HG03064 (cell line): ENCODE measurements at regions not wholly inside any gene's neighbourhood (a gene's known extent, or its start where the extent isn't known, plus 50 kb on each side); places are given as distances from the start of the nearest gene placed in this dataset.

Experiments
- ATAC-seq: cut with Tn5 transposase; IDR thresholded peaks from one replicate; pipeline ENCODE4 v1.9.1; 2021; ENCODE audit warnings: low read depth; ENCODE audit not compliant: unreplicated experiment

DNA sequence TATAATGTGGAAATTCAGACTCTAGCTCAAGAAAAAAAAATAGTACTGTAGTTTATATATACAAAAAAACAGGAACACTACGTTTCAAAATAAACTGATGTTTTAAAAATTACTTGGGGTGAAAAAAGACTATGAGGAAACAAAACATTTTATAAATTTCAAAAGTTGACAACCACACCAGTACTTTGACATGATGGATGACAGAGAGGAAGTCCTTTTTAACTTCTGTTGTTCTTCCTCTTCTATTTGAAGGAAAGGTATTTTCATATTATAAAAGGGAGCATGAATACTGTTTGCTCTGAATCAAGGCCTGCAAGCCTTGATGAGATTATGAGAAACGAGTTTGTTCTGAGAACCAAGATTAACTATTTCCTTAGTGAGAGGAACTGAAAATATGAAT lies 456.9 kb downstream of the TAF11L14 start:
- ATAC-seq: no peak

DNA sequence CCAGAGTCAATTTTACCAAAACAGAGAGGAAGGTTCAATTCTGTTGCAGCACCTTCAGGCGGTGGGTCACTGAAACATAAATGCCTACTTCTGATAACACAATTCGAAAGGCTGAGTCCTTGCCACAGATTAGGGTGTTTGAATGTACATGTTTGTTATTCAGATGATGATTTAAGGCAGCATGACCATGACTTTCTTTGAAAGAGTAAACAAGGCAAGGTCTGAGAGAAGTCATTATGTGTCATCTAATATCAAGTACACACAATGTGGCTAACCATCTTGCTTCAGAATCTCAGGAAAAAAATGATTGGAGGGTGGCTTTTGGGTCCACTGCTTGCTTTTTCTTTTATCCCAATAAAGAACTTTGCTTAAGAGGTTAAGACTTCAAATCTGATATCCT lies 457.5 kb downstream of the TAF11L14 start:
- no peak for ATAC-seq

DNA sequence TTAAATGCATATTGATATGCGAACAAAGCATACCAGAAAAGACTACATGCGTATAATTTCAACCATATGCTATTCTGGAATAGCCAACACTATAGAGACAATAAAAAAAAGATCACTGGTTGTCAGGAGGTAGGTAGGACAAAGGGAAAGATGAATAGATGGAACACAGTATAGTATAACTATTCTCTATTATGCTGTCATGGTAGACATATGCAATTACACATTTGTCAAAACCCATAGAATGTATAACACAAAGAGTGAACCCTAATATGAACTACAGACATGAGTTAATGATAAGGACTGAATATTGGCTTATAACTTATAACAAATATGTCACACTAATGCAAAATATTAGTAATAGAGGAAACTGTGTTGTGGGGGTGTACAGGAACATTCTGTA lies 460.8 kb downstream of the TAF11L14 start:
- no peak for ATAC-seq

DNA sequence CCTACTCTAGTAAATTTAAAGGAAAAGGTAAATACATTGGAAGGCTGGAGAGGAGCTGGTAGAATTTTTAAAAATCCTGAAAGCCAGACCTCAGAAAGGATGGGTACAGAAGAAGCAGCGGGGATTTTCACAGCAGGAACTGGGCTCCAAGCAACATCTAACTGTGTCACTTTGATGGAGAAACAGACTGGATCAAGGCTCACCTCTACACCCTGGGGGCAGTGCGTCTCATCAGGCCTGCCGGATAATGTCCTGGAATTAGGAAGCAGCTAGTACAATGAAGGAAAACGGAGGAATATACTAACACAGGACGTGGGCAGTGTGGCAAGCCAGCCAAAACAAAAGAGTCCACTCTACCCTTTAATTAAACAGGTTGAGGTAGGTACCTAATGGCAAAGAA lies 463.6 kb downstream of the TAF11L14 start:
- ATAC-seq: no peak

GRCh38 chr5:18098691-18099090 lies 464.4 kb downstream of the TAF11L14 start:
- ATAC-seq: no peak

DNA sequence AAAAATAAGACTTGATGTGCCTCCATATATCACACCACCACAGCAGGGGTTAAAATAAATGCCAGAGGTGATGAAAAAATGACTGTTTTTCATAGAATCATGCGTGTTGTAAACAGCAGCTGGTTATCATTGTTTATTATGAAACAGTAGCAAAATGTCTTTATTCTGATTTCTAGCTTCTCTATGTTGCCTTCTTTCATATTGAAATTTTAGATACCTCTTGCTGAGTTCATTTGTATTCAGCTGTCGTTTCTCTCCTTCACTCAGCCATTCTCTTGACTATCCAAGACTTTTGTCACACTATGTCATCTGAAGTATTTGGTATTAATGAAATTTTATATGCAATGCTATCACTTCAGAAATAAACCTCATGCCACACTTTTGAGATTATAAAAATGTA lies 465.0 kb downstream of the TAF11L14 start:
- no peak for ATAC-seq

DNA sequence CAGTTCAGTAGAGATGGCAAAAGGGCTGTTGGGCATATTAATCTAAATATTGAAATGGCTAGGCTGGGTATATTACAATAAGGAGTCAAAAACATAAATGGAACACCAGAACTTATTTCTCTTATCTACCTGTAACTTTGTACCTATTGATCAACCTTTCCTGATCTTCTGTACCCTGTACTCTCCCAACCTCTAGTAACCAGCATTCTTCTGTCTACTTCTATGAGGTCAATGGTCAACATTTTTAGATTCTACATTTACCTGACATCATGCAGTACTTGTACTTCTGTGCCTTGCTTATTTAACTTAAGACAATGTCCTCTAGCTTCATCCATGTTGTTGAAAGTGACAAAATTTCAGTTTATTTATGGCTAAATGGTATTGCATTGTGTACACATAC lies 467.3 kb downstream of the TAF11L14 start:
- no peak for ATAC-seq

DNA sequence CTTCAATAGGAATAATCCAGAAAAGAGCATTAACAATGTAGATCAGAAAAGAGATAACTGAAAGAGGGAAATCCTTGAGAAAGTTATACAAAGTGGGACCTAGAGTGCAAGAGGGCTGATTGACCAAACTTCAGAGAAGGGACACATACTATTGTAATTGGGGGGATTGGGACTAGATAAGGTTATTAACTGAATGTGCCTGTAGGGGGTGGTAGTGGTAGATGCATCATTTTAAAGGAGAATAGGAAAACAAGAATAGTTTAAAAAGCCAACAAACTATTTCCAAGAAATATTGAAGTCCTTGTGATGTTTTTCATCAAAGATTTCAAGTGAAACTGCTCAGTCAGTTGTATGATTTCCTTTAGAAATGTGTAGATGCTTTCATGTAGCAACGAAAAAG lies 468.5 kb downstream of the TAF11L14 start:
- no peak for ATAC-seq

DNA sequence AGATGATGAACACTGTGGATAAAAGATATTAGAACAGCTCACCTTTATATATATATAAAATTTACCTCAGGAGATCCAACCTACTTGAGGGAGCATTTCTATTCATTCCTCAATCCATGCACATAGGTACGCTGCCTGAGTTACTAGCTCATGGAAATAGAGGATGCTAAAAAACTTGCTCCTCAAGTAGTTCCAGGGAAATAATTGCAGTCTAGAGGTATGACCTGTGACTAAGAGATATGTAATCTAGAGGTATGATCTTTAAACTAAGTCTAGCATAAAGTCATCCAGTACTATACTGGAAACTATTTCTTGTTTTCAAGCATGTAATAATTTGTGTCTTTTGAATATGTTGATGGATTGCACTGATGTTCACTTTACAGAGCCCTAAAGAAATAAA lies 471.2 kb downstream of the TAF11L14 start:
- ATAC-seq: no peak

GRCh38 chr5:18111906-18112465 lies 477.7 kb downstream of the TAF11L14 start:
- no peak for ATAC-seq

- ATAC-seq: no peak
Measured at GRCh38 chr5:18113721-18114120, 479.5 kb downstream of the TAF11L14 start.

DNA sequence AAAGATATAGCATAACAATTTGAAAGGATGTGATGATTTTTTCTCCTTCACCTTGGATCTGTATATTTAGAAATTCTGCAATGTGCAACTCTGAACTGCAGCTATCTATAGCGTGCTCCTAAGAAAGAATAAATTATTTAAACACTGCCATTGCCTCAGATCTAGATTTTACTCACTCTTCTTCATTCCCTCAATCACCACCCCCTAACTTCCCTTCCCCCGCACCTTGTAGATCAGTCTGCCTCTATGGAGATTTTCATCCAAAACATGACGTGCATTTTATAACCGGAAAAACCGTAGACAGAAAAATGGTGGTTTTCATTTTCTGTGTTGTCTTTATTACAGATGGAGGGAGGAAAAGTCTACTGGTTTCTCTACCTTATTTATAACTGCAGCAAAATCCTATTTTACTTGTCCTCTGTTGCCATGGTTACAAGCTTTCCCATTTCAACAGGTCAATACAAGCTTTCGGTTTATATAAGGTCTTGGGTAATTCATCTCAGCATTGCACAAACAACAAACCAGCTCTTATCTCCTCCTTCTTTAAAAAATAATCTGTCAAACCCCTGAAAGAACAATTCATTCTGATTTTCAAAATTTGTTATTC lies 480.0 kb downstream of the TAF11L14 start:
- no peak for ATAC-seq

DNA sequence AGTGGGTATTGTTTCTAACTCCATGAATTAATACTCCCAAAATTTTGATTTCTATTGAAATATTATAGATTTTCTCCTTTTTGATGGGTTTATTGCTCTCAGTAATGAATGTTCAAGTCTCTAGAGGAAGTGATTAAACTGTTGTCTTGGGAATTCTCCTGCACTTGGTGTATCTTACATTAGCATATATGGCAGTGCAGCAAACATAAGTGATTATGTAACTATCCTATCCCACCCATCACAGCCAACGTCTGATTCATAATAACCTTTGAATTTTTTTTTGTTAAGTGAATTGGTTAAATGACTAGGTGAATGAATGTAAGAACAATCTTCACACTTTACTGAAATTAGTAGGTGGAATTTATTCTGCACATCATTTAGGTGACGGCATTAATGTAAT lies 483.7 kb downstream of the TAF11L14 start:
- ATAC-seq: no peak

DNA sequence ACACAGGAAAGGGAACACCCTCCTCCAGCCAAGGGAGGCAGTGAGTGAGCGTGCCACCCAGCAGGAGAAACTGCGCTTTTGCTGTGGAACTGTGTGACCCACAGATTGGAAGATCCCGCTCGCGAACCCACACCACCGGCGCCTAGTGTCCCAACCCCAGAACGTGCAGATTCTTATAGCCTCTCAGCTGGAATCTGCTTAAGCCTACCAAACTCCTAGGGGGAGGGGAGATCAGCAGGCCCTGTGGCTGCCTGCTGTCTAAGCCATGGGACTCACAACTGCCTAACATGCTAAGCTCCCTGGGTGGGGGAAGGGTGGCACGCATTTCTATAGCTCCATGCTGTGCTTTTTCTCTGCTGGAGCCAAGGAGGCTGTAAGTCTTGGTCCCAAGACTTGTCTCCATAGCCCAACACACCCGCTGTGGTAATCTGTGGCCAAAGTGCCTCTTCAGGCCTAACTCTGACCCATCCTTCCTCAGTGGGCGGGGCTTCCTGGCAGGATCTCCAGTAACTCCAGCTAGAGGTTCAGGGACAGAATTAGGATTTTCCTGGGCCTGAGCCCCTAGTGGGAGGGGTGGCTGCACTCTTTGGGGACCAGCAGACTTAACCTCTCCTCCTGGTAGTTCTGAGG lies 485.0 kb downstream of the TAF11L14 start:
- ATAC-seq: no peak

- ATAC-seq: no peak
Measured at GRCh38 chr5:18141222-18141621, 507.0 kb downstream of the TAF11L14 start.

DNA sequence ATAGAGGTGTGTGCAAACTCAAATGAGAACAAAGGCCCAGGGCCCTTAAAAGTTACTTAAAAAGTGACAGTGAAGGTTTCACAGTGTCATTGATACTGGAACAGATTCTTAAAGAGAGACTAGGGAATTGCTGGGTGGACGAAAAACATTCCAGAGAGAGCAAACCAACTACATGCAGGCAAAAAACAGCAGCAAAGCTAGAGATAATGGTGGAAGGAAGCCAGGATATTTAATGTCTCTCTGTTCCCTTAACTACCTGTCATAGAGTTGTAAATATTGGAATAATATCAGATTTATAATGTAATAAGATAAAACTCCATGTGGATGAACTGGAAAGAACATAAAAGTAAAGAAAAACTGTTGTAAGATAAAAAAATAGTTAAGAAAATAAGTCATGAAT lies 508.6 kb downstream of the TAF11L14 start:
- no peak for ATAC-seq

DNA sequence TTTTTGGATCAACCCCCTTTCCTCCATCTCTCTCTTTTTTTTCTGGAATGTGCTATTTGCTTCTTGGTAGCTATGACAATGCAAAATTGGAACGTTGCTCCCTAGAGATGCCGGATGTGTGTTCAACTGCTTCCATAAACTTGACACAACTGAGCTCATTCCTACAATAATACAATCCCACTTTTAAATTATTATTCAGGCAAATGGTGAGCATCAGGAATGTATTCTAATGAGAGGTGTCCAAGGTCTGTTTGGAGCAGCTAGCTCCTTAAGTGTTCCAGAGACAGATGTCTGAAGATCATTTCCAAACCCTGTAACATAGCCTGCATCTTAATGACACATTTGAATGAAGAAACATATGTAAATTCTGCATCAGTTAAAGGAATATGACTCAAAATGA lies 518.4 kb downstream of the TAF11L14 start:
- no peak for ATAC-seq

GRCh38 chr5:18158166-18158565 lies 523.9 kb downstream of the TAF11L14 start:
- no peak for ATAC-seq

DNA sequence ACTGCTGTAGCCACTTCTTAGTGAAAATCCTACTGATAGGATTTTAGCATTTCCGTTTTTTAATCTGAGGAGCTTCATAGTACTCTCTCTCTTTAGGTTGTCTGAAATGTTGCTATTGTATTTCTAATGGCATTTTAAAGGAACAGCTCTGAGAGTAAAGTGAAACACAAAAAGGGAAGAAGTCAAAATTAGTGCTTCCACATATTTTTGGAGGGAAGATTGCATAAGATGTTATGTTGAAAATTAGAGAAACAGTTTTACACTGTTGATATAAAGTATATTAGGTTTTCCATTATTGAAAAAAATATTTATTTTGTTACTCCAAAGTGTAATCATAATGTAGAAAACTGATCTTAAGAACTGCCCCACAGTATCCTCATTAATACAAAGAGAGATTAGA lies 525.1 kb downstream of the TAF11L14 start:
- no peak for ATAC-seq

- no peak for ATAC-seq
Measured at GRCh38 chr5:18171684-18172083, 537.4 kb downstream of the TAF11L14 start.

GRCh38 chr5:18179579-18179978 lies 545.3 kb downstream of the TAF11L14 start:
- no peak for ATAC-seq

GRCh38 chr5:18181575-18181974 lies 547.3 kb downstream of the TAF11L14 start:
- ATAC-seq: no peak
